ENCODE measurements at regions not wholly inside any gene's neighbourhood (a gene's known extent, or its start where the extent isn't known, plus 50 kb on each side); places are given as distances from the start of the nearest gene placed in this dataset.

- TF ChIP-seq NRF1 (IDR thresholded peaks at IDR 0.05; ENCODE audit: low read depth, low read length) (no peak), SIRT6 (IDR thresholded peaks at IDR 0.05; ENCODE audit: low read length) (no peak), CREB1 (IDR thresholded peaks at IDR 0.05) (no peak)
These were observed 646.7 kb upstream of the CDH2 start (continued) for GRCh38 chr18:28823506-28824182.
